ENCODE measurements at regions not wholly inside any gene's neighbourhood (a gene's known extent, or its start where the extent isn't known, plus 50 kb on each side); places are given as distances from the start of the nearest gene placed in this dataset.
"Not testable (repeated sequence)": the region's sequence is repeated elsewhere in the genome, so short reads cannot be mapped to it uniquely, and the experiment has no call there.

DNA sequence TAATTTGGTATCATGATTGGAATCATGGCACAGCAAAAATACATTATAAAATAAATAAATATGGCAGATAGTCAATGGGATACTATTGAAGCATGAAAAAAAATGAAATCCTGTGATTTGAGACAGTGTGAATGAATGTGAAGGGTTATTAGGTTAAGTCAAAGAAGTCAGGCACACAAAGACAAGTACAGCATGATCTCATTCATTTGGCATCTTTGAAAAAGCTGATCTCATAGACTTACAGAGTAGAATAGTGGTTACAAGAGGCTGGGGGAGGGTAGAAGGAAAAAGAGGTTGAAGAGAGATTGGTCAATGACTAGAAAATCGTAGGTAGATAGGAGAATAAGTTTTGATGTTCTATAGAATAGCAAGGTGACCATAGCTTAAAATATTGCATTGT, 295.1 kb upstream of the SLITRK5 start:
- FAIRE-seq: no peak

- no peak for FAIRE-seq
Measured at GRCh38 chr13:87384099-87384498, 287.1 kb upstream of the SLITRK5 start.

DNA sequence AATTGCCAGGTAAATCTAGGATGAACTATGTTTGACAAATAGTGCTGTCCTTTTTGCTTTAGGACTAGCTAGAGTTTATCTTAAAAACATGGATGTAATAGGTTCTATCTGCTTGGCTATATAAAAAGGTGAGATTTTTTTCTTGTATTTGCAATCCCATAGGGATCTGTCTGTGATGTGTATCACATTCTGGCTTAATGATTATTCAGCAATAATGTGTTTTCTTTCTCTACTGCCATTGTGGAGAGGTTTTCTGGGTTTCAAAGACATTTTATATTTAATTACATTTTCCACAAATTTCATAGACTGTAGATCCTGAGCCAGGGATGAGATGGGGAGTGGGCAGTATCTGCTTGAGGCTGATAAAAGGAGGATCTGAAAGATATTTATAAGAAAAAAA, 277.8 kb upstream of the SLITRK5 start:
- no peak for FAIRE-seq

DNA sequence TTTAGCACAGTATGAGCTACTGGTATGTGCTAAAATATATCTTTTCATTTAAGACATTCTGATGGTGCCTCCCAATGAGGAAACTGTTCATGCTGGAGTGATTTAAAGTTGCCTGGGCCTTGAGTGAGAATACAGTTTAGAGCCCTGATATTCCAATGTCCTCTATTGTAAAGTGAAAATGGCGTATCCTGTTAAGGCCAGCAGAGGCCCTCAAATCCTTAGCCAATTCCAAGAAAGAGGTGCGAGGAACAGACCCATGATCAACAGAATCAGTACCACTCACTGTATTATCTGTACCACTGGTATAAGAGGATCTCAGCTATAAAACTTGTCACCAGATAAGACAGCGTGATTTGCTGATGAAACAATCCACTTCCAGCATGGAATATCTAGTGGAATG, 273.1 kb upstream of the SLITRK5 start:
- FAIRE-seq: no peak

DNA sequence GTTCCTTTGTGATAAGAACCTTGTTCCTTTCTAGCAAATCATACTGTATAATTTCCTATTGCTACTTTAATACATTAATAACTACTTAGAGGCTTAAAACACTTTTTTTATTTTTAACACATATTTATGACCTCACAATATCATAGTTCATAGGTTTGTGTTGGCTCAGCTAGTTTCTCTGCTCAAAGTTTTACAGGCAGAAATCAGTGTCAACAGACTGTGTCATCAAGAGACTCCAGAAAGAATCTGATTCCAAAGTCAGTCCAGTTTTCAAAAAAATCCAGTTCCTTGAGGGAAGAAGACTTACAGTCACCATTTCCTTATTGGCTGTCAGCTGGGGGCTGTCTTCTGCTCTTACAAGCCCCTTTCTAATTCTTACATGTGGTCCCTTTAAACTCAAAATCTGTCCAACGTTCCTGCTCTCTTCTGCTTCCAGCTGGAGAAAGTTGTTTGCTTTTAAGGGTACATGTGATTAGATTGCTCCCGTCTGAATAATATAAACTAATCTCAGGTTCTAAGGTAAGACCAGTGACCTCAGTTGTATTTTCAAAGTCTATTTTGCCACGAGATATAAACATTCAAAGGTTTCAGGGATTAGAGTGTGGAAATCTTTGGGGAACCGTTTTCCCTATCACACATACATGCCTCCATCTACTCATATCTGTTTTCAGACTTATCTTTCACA, 267.3 kb upstream of the SLITRK5 start:
- FAIRE-seq: no peak

GRCh38 chr13:87426742-87427141, 244.4 kb upstream of the SLITRK5 start:
- FAIRE-seq: no peak

- no peak for FAIRE-seq
Measured at GRCh38 chr13:87444135-87444534, 227.0 kb upstream of the SLITRK5 start.

GRCh38 chr13:87452281-87452680, 218.9 kb upstream of the SLITRK5 start:
- FAIRE-seq: no peak

DNA sequence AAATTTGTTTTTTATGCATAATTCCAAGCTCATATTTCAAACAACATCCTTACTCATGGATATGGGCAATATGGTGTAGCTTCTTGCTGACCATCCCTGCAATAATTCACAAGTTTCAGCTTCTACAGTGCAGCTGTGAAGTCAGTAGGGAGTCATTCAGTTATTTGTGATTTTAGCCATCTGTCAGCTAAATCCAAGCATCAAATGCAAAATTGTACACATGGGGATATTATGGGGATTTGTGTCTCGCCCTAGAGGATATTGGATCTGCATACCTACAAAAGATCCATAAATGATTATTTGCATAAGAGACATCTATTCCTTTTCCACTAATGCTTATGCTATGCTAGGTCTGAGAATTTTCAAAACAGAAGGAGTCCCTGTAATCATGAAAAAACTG, 217.9 kb upstream of the SLITRK5 start:
- FAIRE-seq: no peak

DNA sequence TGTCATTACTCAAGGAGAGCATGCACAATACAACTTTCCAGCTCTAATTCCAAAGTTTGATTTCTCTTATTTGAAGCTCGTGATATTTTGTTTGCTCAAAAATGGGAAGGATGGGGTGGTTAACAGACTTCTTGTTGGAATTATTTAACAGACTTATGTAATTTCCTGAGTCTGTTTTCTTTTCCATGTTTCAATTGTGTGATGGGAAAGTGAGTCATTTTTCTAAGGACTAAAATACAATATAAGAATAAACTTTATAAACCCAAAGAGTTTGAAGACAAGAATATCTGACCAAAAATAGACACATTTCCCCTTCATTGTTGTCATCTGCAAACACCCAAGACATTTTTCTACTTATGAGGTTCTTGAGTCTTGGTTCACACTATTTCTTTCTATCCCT, 211.8 kb upstream of the SLITRK5 start:
- FAIRE-seq: no peak

GRCh38 chr13:87497426-87497825, 173.7 kb upstream of the SLITRK5 start:
- FAIRE-seq: no peak

- no peak for FAIRE-seq
Measured at GRCh38 chr13:87498681-87499080, 172.5 kb upstream of the SLITRK5 start.

DNA sequence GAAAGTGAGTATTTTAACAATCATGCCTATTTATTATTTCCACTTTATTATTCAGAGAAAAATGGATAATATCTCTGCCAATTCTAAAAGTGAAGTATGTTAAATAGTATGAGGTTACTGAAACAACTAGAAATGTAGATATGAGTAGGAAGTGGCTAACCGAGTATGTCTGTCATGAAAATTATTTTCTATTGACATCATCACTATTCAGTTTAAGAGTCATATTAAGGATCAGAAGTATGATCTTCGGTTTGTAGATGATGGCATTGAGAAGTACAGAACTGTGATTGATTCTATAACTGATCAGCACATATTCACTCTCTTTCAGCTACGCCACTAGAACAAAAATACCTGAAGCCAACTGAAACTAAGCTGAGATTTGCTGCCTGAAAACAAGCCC, 146.4 kb upstream of the SLITRK5 start:
- FAIRE-seq: no peak

DNA sequence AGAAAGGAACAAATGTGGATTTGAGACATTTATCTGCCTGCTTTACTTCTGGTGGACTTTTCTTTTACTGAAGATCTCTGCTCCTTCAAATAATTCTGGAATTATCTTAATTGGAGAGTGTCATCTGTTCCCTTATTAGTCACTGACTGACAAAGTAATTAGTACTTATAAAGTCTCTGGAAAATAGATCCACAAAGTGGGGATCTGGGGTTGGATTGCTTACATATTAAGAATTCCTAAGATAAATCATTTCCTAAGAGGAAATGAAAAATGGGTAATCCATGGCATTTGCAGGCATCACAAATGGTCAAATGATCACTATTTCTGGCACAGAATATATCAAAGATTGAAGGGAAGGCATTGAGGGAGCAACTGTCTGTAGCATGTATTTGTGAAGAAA, 137.4 kb upstream of the SLITRK5 start:
- FAIRE-seq: no peak

- no peak for FAIRE-seq
Measured at GRCh38 chr13:87535911-87536310, 135.3 kb upstream of the SLITRK5 start.

DNA sequence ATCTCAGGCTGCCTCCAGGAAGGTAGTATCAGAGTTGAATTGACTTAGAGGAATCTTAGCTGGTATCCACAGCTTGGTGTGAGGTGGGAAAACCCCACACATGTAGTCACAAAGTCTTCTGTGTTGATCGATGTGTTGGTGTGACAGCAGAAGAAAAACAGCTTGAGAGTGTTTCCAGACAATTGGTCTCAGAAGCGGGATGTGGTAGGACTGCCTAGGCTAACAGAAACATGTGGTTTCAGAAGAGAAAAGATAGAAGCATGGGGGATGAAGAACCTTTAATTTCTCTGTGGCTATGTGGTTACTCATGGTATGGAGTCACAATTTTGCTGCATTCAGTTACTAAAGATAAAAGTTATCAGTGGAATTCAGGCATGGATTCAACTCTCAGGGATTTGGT, 134.7 kb upstream of the SLITRK5 start:
- FAIRE-seq: no peak

- no peak for FAIRE-seq
Measured at GRCh38 chr13:87536899-87537298, 134.3 kb upstream of the SLITRK5 start.

DNA sequence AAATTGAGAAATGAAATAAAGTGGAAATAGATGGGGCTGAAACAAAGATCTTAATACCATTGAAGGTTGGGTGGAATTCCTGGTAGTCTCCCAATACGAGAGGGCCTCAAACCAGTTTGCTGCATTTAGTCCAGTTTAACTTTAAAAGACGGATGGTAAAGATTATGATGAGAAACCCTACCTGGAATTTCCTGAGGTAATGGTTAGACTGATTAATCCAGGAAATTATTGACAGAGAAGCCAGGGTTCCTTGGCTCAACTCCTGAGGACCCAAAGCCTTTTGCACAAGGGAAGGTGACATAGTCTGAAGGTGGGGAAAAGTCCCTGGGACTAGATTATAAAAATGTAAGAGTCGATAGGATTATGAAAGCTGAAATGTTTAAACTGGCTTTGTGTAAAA, 133.2 kb upstream of the SLITRK5 start:
- FAIRE-seq: no peak

GRCh38 chr13:87538366-87539052, 132.7 kb upstream of the SLITRK5 start:
- no peak for FAIRE-seq

DNA sequence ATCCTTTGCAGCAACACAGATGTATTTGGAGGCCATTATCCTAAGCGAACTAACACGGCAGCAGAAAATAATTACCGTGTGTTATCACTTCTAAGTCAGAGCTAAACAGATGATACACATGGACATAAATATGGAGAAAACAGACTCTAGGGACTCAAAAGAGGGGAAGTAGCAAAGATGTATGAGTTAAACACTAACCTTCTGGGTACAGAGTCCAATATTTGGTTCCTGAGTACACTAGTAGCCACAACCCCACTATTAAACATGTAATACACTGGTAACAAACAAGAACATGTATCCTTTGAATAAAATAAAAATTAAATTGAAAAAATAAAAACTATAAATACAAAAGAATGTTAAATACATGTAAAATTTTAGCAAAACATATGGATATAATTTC, 118.0 kb upstream of the SLITRK5 start:
- peak; percentile 63 for FAIRE-seq

GRCh38 chr13:87554045-87554444, 117.1 kb upstream of the SLITRK5 start:
- FAIRE-seq: no peak

DNA sequence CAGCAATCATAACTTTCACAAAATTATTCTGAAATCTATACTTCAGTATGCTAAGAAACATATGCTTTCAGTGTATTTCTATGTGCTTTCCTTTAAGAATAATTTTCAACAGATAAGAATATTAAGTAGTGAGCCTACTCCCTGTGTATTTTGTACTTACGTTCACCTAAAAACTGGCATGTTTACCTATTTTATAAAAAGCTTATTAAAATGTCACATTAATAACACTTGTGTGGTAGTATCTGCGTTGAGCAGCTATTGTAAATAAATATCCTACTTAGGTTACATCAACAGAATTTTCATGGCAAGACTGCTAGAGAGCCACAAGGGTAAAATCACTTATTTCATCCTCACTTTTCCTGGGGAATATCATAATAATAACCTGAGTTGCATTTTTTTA, 113.4 kb upstream of the SLITRK5 start:
- no peak for FAIRE-seq

DNA sequence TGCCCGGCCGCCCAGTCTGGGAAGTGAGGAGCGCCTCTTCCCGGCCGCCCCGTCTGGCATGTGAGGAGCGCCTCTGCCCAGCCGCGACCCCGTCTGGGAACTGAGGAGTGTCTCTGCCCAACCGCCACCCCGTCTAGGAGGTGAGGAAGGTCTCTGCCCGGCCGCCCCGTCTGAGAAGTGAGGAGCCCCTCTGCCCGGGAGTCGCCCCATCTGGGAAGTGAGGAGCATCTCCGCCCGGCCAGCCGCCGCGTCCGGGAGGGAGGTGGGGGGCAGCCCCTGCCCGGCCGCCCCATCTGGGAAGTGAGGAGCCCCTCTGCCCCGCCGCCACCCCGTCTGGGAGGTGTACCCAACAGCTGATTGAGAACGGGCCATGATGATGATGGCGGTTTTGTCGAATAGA, 109.6 kb upstream of the SLITRK5 start:
- not testable (repeated sequence) for FAIRE-seq

GRCh38 chr13:87570669-87571068, 100.5 kb upstream of the SLITRK5 start:
- no peak for FAIRE-seq

DNA sequence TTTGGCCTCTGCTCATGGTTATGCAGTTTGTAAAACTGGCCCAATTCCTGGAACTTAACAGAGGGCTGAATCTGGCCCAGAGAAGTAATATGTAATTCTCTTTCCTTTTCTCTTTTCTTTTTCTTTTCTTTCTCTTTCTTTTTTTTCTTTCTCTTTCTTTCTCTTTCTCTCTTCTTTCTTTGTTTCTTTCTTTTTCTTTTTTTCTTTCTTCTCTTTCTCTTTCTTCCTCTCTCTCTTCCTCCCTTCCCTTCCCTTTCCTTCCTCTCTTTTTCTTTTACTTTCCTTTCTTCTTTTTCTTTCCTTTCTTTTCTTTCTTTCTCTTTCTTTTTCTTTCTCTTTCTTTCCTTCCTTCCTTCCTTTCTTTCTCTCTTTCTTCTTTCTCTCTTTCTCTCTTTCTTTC, 88.8 kb upstream of the SLITRK5 start:
- no peak for FAIRE-seq
